ENCODE measurements at regions not wholly inside any gene's neighbourhood (a gene's known extent, or its start where the extent isn't known, plus 50 kb on each side); places are given as distances from the start of the nearest gene placed in this dataset.

DNA sequence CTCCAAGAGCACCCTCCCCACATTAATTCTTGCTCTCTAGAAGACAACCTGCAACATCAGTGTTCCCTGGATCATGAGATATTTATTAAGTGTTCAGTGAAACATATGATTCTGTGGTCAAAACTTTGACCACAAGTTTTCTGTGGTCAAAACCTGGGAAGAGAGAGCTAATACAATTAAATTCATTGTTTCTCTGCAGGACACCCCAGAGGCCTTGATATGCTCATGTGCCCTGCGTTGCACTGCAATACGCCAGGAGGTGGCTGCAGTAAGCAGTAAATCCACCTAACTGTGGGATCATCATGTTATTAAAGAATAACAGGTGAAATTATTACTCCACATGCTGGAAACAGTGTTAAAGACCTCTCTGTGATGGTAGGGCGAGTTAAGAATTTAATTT lies 109.3 kb upstream of the SPDL1 start:
- H3K27ac ChIP-seq = no peak overlapping the region
- TF ChIP-seq, protein P1, sequence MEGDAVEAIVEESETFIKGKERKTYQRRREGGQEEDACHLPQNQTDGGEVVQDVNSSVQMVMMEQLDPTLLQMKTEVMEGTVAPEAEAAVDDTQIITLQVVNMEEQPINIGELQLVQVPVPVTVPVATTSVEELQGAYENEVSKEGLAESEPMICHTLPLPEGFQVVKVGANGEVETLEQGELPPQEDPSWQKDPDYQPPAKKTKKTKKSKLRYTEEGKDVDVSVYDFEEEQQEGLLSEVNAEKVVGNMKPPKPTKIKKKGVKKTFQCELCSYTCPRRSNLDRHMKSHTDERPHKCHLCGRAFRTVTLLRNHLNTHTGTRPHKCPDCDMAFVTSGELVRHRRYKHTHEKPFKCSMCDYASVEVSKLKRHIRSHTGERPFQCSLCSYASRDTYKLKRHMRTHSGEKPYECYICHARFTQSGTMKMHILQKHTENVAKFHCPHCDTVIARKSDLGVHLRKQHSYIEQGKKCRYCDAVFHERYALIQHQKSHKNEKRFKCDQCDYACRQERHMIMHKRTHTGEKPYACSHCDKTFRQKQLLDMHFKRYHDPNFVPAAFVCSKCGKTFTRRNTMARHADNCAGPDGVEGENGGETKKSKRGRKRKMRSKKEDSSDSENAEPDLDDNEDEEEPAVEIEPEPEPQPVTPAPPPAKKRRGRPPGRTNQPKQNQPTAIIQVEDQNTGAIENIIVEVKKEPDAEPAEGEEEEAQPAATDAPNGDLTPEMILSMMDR (conservative IDR thresholded peaks at IDR 0.05) = no peak
- TF ChIP-seq ZFX (IDR thresholded peaks at IDR 0.05) = no peak

DNA sequence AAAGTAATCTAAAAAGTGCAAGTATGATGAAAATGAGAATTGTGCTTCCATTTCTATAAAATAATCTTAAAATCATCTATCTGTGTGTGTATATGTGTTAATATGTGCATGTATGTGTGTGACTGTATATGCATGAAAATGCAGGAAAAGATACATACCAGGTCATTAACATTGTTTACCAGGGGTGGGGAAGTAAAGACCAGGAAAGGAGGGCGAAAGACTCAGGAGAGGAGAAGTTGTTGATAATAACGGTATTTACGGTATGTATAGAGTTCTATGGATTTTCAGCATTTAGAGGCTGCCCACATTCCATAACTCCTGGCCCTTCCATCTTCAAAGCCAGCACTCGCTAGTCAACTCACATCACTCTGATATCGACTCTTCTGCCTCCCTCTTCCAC lies 111.0 kb upstream of the SPDL1 start:
- H3K27ac ChIP-seq = no peak overlapping the region
- no peak for TF ChIP-seq ZFX (IDR thresholded peaks at IDR 0.05)
- TF ChIP-seq, protein P1 (conservative IDR thresholded peaks at IDR 0.05) = no peak

DNA sequence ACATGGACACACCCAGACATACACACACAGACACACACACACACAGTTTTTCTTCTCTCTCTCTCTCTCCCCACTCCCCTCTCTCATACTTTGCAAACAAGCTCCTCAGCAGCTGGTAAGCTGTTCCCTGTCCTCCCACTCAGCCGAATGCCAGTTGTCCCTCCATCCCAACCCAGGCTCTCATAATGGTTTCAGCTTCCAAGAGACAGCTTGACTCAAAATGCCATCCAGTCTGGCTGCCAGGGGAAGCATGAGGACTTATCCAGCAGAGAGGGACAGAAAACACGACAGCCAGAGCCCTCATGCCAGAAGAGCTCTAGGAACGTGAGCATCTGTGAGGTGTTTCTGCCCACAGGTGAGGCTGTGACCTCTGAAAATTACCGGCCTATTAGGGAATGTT lies 112.6 kb upstream of the SPDL1 start:
- TF ChIP-seq, protein P1 (conservative IDR thresholded peaks at IDR 0.05) = no peak
- no peak for TF ChIP-seq ZFX (IDR thresholded peaks at IDR 0.05)
- H3K27ac ChIP-seq = no peak overlapping the region

- H3K27ac ChIP-seq = peak overlapping the region; percentile 18; the same call in 1 of the 2 replicates
- TF ChIP-seq ZFX (IDR thresholded peaks at IDR 0.05) = no peak
- TF ChIP-seq, protein P1 (conservative IDR thresholded peaks at IDR 0.05) = no peak
Measured at GRCh38 chr5:169467041-169467771, 116.4 kb upstream of the SPDL1 start.

DNA sequence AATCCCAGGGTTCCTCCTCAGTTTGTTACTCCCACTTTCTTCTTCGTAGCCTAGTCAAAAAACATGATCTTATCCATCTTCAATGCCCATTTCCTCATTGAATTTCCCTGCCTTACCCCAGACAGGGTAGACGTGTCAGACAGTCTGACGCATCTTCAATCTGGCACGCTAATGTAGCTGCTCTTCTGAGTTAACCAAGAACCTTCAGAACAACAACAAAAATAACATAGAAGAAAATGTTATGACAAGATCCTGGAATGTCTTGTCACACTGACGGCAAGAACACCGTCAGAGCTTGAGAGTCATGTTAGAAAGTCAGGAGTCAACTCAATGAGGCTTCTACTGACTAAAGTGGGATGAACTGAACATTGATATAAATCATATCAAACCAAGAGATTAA lies 122.7 kb upstream of the SPDL1 start:
- TF ChIP-seq ZFX (IDR thresholded peaks at IDR 0.05) = no peak
- TF ChIP-seq, protein P1 (conservative IDR thresholded peaks at IDR 0.05) = no peak
- H3K27ac ChIP-seq = no peak overlapping the region

GRCh38 chr5:169460123-169460522 lies 123.5 kb upstream of the SPDL1 start:
- no peak overlapping the region for H3K27ac ChIP-seq
- TF ChIP-seq, protein P1 (conservative IDR thresholded peaks at IDR 0.05) = no peak
- no peak for TF ChIP-seq ZFX (IDR thresholded peaks at IDR 0.05)

GRCh38 chr5:169458221-169458620 lies 125.4 kb upstream of the SPDL1 start:
- no peak for TF ChIP-seq ZFX (IDR thresholded peaks at IDR 0.05)
- TF ChIP-seq, protein P1 (conservative IDR thresholded peaks at IDR 0.05) = no peak
- H3K27ac ChIP-seq = no peak overlapping the region

All from C4-2B (cell line).